Omental fat pad (tissue), 3 donors: ENCODE measurements at regions not wholly inside any gene's neighbourhood (a gene's known extent, or its start where the extent isn't known, plus 50 kb on each side); places are given as distances from the start of the nearest gene placed in this dataset.

ENCODE experiments used
- ATAC-seq: fragments of 150-250 bp; one replicate; pipeline ENCODE4 v1.9.1; 2016; ENCODE audit warnings: mild to moderate bottlenecking, moderate library complexity; ENCODE audit not compliant: low FRiP score
- DNase-seq: peaks from one replicate; pipeline ENCODE4 v3.0.0-alpha.2; 2019; ENCODE audit warnings: low spot score
- CTCF ChIP-seq, 3 donors: fragments of 450-650 bp; IDR thresholded peaks; one replicate each; pipeline ENCODE4 v1.5.1; 2016 to 2017; ENCODE audit warnings: antibody characterized with exemption in 3 of 3, mild to moderate bottlenecking in 3 of 3, moderate library complexity in 2 of 3

GRCh38 chr2:10188729-10189305 is 66.3 kb downstream of the RRM2 start:
- no peak for ATAC-seq
- no peak for TF ChIP-seq CTCF (IDR thresholded peaks at IDR 0.05)
- DNase-seq, result no peak

- no peak for ATAC-seq
- no peak for TF ChIP-seq CTCF (IDR thresholded peaks at IDR 0.05)
- no peak for DNase-seq
These were observed 67.7 kb downstream of the RRM2 start for GRCh38 chr2:10190255-10190654.

- ATAC-seq, result no peak
- TF ChIP-seq CTCF (IDR thresholded peaks at IDR 0.05), result no peak
- no peak for DNase-seq
These were observed 68.4 kb downstream of the RRM2 start for GRCh38 chr2:10190737-10191532.

GRCh38 chr2:10191554-10191953 is 69.0 kb downstream of the RRM2 start:
- no peak for ATAC-seq
- no peak for TF ChIP-seq CTCF (IDR thresholded peaks at IDR 0.05)
- no peak for DNase-seq

- TF ChIP-seq CTCF (IDR thresholded peaks at IDR 0.05), result no peak
- no peak for DNase-seq
- ATAC-seq, result no peak
These were observed 70.0 kb downstream of the RRM2 start for GRCh38 chr2:10192392-10193015.

- DNase-seq (no peak), ATAC-seq (no peak)
- TF ChIP-seq CTCF (IDR thresholded peaks at IDR 0.05), result no peak
These were observed 70.8 kb downstream of the RRM2 start for GRCh38 chr2:10193276-10193795.
